ENCODE measurements at regions not wholly inside any gene's neighbourhood (a gene's known extent, or its start where the extent isn't known, plus 50 kb on each side); places are given as distances from the start of the nearest gene placed in this dataset.

DNA sequence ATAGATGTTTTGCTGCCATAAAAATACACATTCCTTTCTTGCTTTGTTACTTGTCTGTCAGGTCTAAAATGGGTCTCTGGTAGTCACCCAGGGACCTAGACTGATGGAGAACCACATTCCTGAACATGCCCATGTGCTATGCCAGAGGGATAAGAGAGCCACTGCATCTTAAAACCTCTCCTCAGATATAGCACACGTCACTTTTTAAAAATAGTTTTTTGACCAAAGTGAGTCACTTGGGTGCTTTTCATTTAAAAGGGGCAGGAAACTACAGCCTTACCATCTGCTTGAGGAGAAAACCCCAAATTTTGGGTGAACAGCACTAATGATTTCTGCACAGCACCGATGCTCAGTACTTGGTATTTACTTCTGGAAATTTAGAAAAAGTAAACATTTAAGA, 197.8 kb downstream of the OGFRL1 start:
- no peak for DNase-seq

GRCh38 chr6:71488186-71488585, 199.6 kb downstream of the OGFRL1 start:
- DNase-seq: no peak

GRCh38 chr6:71489736-71490135, 201.1 kb downstream of the OGFRL1 start:
- no peak for DNase-seq

GRCh38 chr6:71490876-71491275, 202.3 kb downstream of the OGFRL1 start:
- DNase-seq: no peak

DNA sequence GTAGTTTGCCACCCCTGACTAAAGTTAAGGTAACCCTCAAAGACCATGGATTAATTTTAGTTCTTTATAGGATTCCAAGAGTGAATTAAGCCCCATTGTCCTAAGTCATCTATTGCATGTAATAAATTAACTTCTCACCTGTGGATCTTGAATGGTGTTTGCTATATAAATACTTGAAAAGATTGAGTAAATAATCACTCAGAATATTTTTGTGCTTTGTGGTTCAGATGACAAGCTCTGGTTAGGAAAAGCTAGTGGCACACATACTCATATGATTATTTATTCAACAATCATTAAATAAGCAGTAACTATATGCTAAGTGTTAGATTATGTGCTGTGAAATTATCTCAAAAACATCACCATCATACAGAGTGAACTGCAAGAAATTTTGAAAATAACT, 203.2 kb downstream of the OGFRL1 start:
- no peak for DNase-seq

DNA sequence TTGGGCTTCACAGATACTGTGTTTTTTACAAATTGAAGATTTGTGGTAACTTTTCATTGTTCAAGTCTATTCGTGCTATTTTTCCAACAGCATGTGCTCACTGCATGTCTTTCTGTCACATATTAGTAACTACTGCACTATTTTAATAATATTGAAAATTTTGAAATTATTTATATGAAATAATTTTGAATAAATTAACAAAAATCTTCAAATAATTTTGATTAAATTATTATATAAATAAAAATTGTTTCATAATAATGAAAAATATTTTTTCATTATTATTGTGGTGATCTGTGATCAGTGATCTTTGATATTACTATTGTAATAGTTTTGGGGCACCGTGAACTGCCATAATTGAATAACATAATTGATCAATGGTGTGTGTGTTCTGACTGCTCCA, 204.1 kb downstream of the OGFRL1 start:
- no peak for DNase-seq

- no peak for DNase-seq
Observed at GRCh38 chr6:71496018-71496721, 207.6 kb downstream of the OGFRL1 start.

DNA sequence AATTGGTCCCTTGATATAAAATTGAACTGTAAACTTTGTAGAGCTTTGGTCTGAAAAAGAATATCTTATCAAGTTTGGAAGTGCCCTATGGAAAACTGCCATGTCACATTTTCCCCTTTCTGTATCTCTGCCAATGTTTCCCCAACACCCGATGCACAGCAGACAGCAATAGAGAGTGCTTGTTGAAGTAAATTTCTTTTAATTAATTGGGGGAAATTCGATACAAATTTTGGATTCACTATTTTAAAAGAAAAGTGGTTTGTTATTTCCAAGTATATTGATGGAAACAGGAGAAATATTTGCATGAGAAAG, 208.1 kb downstream of the OGFRL1 start:
- no peak for DNase-seq

- no peak for DNase-seq
Observed at GRCh38 chr6:71498638-71499037, 210.0 kb downstream of the OGFRL1 start.

- no peak for DNase-seq
Observed at GRCh38 chr6:71499667-71500066, 211.1 kb downstream of the OGFRL1 start.

GRCh38 chr6:71502168-71502567, 213.6 kb downstream of the OGFRL1 start:
- DNase-seq: no peak

DNA sequence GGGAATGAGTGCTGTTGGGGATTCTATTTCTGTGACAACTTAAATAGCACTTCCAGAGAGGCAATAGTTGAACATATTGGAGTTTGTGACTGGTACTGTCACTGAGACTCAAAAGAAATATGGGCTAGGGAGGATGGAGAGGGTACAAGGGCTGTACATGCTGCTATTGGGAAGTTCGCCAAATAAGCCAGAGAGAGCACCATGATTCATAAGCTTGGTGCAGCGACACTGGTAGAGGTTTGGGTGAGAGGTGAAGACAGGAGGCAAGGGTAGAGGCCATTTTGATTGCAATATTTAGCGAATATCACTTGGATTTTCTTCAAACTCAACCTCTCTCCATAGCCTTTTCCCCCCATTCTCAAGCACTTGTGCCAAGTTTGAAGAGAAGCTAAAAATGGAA, 214.3 kb downstream of the OGFRL1 start:
- DNase-seq: no peak

DNA sequence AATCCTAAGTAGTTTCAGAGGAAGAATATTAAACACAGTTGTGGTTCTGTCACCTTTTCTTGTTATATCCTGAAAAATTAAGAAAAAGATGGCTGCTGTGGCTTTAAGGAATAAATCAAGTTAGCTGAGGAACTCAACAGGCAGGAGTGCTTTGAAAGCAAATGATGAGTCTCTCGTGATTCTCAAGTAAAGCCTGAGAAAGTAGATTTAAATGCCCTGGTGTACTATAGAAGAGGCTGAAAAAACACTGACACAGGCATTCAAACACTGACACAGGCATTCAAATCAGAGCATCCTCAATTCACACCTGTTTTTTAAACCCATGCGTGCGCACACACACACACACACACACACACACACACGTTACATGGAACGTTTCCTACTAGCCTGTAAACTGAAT, 218.6 kb downstream of the OGFRL1 start:
- no peak for DNase-seq

DNA sequence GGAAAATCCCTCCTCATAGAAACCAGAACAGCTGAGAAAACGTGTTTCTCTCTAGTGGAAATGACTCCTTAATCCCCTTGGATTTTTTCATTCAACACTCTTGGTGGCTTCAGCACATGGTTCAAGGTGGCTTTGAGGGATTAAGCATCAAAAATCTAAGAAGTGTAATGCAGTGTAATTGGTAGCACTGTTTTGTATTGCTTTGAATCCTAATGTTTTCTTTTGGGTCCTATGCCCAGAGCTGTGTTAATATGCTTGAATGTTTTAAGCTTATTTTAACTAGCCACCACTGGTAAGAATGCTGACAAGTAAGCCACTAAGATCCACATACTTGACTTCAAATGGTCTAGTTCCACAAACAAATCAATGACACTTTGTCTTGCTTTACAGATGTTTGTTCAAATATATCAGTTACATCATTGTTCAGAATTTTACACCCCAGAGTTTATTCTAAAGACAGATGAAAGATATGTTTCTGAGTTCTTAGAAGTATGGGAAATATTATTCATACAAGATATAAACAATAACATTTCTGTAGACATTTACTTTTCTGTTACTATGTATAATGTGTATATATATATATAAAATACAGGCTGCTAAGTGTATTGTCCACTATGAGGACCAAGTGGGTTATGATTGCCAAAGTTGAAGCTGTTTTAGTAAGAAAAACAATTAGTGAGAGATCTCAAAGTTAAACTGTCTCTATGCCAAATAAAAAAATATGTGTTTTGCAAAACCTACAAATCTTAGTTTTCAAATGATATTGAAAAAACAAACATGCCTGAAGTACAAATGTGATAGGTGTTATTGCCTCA, 220.8 kb downstream of the OGFRL1 start:
- DNase-seq: no peak

DNA sequence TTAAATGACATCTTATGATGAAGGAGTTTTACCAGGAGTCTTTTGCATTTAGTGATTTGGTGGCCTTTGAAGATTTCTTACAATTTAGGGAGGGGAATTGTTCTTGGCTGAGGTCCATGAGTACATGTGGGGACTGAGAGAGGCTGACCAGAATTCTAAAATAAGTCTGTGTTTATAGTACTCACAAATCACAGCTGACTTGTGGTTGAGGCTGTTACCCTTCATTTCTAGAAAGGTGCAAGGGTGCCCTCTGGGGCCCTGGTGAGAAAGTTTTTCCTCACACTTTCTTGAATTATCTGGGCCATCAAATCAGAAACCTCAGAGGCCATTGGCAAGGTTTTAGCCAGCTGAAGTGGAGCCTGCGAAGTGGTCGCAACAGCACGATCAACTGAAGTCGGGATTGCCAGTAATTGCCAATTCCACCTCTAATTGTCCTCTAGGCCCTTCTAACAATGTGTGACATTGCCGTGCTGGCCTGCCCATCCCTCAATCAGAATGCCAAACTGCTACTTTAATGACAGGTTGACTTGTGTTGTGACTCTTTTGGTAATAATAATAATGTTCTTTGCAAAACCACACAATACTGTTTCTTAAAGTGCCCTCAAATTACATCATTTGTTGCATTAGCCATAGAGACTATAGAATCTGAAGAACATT, 221.6 kb downstream of the OGFRL1 start:
- no peak for DNase-seq

- no peak for DNase-seq
Observed at GRCh38 chr6:71510856-71511255, 222.2 kb downstream of the OGFRL1 start.

GRCh38 chr6:71512256-71512655, 223.6 kb downstream of the OGFRL1 start:
- DNase-seq: no peak

DNA sequence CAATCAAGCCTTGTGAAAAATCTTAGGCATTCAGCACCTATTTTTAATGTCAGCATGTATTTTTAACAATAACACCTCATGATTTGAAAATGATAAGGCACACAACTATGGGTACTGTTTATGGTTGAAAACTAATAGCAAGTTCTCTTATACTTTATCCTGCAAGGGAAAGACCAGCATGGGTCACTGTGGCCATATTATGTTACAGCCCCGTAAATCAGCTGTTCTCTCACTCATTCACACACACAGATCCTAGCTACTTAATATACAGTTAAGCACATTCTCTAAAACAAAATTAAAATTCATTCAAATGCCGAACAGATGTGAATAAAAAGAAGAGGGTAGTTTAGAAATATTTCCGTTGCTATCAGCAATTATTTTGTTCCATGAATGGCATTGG, 224.4 kb downstream of the OGFRL1 start:
- DNase-seq: no peak

DNA sequence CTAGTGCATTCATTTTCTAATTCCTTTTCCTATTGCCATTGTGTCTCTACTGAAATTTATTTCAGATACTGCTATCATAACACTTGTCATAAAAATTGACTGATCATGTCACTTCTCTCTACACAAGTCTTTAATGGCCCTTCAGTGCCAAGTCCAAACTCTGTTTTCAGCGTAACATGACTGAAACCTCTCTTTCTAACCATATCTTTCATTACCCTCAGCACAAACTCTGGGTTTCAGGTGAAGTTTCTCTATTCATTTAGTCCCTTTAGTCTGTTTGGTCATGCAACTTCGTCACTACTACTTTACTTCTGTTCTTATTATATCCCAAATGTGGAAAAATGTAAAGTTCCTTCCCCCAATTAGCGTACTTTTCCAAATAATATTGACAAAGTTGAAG, 234.9 kb downstream of the OGFRL1 start:
- no peak for DNase-seq

DNA sequence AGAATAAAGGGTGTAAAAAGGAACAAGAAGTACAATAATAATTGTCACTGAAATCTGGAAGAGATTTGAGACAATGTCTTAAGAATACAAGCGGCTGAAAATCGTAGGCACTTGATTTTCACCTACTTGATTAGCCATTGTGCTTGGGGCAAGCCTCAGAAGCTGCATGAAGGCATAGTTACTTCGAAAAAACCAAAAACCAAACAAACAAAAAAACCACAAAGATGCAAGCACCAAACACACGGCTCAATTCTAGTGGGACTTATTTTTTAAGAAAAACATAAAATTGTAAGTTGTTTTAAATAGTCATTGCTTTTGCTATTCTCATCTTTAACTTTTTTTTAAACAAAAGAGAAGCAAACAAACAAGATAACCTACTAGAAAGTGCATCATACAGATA, 235.6 kb downstream of the OGFRL1 start:
- DNase-seq: no peak

DNA sequence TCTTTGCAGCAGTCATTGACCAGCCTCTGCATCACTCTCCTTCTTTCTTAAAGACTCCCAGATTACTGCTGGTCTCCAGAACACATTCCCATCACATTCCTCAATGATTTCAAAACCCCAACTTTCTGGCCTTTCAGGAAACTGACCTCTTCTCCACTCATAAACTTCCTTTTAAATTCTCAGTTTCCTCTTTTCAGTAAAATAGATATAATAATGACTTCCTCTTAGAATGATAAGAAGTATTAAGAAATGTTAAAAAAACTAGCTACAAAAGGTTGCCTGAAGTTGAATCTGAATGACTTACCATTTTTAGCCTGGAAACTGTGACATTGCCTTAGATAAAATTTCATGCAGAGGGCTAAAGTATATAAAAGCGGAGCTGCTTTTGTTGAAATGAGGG, 239.3 kb downstream of the OGFRL1 start:
- no peak for DNase-seq

GRCh38 chr6:71529026-71529425, 240.4 kb downstream of the OGFRL1 start:
- no peak for DNase-seq

- no peak for DNase-seq
Observed at GRCh38 chr6:71529769-71530168, 241.2 kb downstream of the OGFRL1 start.

- DNase-seq: no peak
Observed at GRCh38 chr6:71531006-71531405, 242.4 kb downstream of the OGFRL1 start.

All from stimulated activated CD4-positive, alpha-beta T cell treated with anti-CD3 and anti-CD28 coated beads, Interleukin-15, amount 100 ng/mL, for 24 hours (primary cell).